Suprapubic skin (tissue), 3 donors: ENCODE measurements at regions not wholly inside any gene's neighbourhood (a gene's known extent, or its start where the extent isn't known, plus 50 kb on each side); places are given as distances from the start of the nearest gene placed in this dataset.

Experiments
- CTCF ChIP-seq, 2 donors: fragments of 200-600 bp in 1 of 2; fragments of 450-650 bp in 1 of 2; sonication (generic) in 1 of 2; IDR thresholded peaks; one replicate each; pipeline ENCODE4 v1.5.1; 2016 to 2019; ENCODE audit warnings: antibody characterized with exemption in 2 of 2, mild to moderate bottlenecking in 1 of 2, moderate library complexity in 1 of 2
- POLR2A ChIP-seq, 2 donors: fragments of 450-650 bp; IDR thresholded peaks; one replicate each; pipeline ENCODE4 v1.6.1; 2017; ENCODE audit warnings: antibody characterized with exemption in 2 of 2, mild to moderate bottlenecking in 2 of 2, moderate library complexity in 2 of 2

- no peak for TF ChIP-seq POLR2A (IDR thresholded peaks at IDR 0.05)
- TF ChIP-seq CTCF (IDR thresholded peaks at IDR 0.05), result no peak
These were observed 468.2 kb downstream of the XYLT1 start for GRCh38 chr16:17002565-17002964.
